Neural cell (in vitro differentiated cells): ENCODE measurements at regions not wholly inside any gene's neighbourhood (a gene's known extent, or its start where the extent isn't known, plus 50 kb on each side); places are given as distances from the start of the nearest gene placed in this dataset.

Experiments
- CTCF ChIP-seq: fragments of 450-650 bp; IDR thresholded peaks from 2 replicates; pipeline ENCODE4 v1.5.1; 2014; ENCODE audit warnings: antibody characterized with exemption, mild to moderate bottlenecking, moderate library complexity; ENCODE audit not compliant: poor library complexity, severe bottlenecking
- EP300 ChIP-seq: fragments of 450-650 bp; conservative IDR thresholded peaks from 2 replicates; pipeline ENCODE4 v1.6.1; 2014; ENCODE audit warnings: antibody characterized with exemption, mild to moderate bottlenecking, moderate library complexity; ENCODE audit not compliant: poor library complexity, severe bottlenecking
- EZH2 ChIP-seq: fragments of 200-600, 300-800 bp; shearing (Covaris generic), sonication (generic); IDR thresholded peaks from 2 replicates; pipeline ENCODE4 v1.6.1; 2014; ENCODE audit warnings: antibody characterized with exemption, low read length, borderline replicate concordance, mild to moderate bottlenecking; ENCODE audit not compliant: insufficient read depth, poor library complexity, severe bottlenecking
- MXI1 ChIP-seq: fragments of 450-650 bp; conservative IDR thresholded peaks from 2 replicates; pipeline ENCODE4 v1.6.1; 2014; ENCODE audit warnings: antibody characterized with exemption, mild to moderate bottlenecking; ENCODE audit not compliant: poor library complexity, severe bottlenecking
- POLR2AphosphoS5 ChIP-seq: IDR thresholded peaks from 2 replicates; pipeline ENCODE4 v1.6.1; 2012
- RAD21 ChIP-seq: fragments of 450-650 bp; conservative IDR thresholded peaks from 2 replicates; pipeline ENCODE4 v1.6.1; 2014; ENCODE audit warnings: antibody characterized with exemption, mild to moderate bottlenecking, moderate library complexity
- REST ChIP-seq: IDR thresholded peaks from 2 replicates; pipeline ENCODE4 v1.6.1; 2012; ENCODE audit warnings: borderline replicate concordance
- SMC3 ChIP-seq: fragments of 450-650 bp; conservative IDR thresholded peaks from 2 replicates; pipeline ENCODE4 v1.6.1; 2014; ENCODE audit warnings: antibody characterized with exemption, mild to moderate bottlenecking, moderate library complexity; ENCODE audit not compliant: poor library complexity
- TAF1 ChIP-seq: IDR thresholded peaks from 2 replicates; pipeline ENCODE4 v1.6.1; 2012; ENCODE audit warnings: low read depth

DNA sequence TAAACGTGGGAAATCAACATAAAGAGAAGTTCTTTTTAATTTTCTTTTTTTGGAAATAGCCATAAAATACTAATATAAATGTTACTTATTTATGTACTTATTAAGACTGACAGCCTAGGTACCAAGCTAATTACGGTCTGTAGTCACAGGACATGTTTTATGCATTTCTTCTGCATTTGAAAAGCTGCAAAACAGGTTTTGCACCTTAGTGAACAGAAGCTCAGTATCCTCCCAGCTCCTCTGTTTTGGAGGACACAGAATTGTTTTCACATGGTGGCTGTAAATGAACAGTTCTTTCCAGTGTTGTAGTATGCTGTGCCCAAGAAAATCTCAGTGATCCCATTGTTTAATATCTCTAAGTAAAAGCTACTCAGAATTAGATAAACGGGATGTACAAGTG is 1788.0 kb upstream of the TENM3 start:
- TF ChIP-seq EZH2 (no peak), CTCF (no peak), REST (no peak), EP300 (no peak), SMC3 (no peak), POLR2AphosphoS5 (no peak), RAD21 (no peak), TAF1 (no peak), MXI1 (no peak)
